C1 segment of cervical spinal cord (tissue), 14 donors: ENCODE measurements at regions not wholly inside any gene's neighbourhood (a gene's known extent, or its start where the extent isn't known, plus 50 kb on each side); places are given as distances from the start of the nearest gene placed in this dataset.
"Not testable (repeated sequence)": the region's sequence is repeated elsewhere in the genome, so short reads cannot be mapped to it uniquely, and the experiment has no call there.

Experiments used
- DNase-seq, 14 donors: peaks; one replicate each; lab custom pipeline; 2025; lab: John Stamatoyannopoulos, UW

- peak in 1 of 14 donors; percentile 30 for DNase-seq
These were observed 87.9 kb upstream of the MSTN start for GRCh38 chr2:190150413-190150812.

- peak in 1 of 14 donors; percentile 30 for DNase-seq
These were observed 87.4 kb upstream of the MSTN start for GRCh38 chr2:190149908-190150307.

GRCh38 chr2:190149200-190149599 lies 86.7 kb upstream of the MSTN start:
- DNase-seq, result no peak

DNA sequence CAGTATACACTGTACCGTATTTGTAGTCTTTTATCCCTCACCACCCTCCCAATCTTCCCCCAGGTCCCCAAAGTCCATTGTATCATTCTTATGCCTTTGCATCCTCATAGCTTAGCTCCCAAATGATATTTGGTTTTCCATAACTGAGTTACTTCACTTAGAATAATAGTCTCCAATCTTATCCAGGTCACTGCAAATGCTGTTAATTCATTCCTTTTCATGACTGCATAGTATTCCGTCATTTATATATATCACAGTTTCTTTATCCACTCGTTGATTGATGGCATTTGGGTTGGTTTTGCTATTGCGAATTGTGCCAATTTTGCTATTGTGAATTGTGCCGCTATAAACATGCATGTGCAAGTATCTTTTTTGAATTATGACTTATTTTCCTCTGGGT lies 83.6 kb upstream of the MSTN start:
- not testable (repeated sequence) for DNase-seq

DNA sequence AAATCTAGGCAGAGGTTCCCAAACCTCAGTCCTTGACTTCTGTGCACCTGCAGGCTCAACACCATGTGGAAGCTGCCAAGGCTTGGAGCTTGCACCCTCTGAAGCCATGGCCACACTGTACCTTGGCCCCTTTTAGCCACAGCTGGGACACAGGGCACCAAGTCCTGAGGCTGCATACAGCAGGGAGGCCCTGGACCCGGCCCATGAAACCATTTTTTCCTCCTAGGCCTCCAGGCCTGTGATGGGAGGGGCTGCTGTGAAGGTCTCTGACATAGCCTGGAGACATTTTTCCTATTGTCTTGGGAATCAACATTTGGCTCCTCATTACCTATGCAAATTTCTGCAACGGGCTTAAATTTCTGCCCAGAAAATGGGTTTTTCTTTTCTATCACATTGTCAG lies 77.9 kb upstream of the MSTN start:
- not testable (repeated sequence) for DNase-seq

DNA sequence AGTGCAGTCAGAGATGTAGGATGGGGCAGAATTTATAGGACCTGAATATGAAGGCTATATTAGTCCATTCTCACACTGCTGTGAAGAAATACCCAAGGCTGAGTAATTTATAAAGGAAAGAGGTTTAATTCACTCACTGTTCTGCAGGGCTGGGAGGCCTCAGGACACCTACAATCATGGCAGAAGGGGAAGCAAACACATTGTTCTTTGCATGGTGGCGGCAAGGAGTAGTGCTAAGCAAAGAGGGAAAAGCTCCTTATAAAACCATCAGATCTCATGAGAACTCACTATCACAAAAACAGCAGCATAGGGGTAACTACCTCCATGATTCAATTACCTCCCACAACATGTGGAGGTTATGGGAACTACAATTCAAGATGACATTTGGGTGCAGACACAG lies 76.8 kb upstream of the MSTN start:
- no peak for DNase-seq

GRCh38 chr2:190138032-190138431 lies 75.5 kb upstream of the MSTN start:
- DNase-seq, result no peak

- DNase-seq, result no peak
These were observed 75.0 kb upstream of the MSTN start for GRCh38 chr2:190137561-190137960.

GRCh38 chr2:190136825-190137224 lies 74.3 kb upstream of the MSTN start:
- no peak for DNase-seq

- no peak for DNase-seq
These were observed 73.7 kb upstream of the MSTN start for GRCh38 chr2:190136259-190136658.

DNA sequence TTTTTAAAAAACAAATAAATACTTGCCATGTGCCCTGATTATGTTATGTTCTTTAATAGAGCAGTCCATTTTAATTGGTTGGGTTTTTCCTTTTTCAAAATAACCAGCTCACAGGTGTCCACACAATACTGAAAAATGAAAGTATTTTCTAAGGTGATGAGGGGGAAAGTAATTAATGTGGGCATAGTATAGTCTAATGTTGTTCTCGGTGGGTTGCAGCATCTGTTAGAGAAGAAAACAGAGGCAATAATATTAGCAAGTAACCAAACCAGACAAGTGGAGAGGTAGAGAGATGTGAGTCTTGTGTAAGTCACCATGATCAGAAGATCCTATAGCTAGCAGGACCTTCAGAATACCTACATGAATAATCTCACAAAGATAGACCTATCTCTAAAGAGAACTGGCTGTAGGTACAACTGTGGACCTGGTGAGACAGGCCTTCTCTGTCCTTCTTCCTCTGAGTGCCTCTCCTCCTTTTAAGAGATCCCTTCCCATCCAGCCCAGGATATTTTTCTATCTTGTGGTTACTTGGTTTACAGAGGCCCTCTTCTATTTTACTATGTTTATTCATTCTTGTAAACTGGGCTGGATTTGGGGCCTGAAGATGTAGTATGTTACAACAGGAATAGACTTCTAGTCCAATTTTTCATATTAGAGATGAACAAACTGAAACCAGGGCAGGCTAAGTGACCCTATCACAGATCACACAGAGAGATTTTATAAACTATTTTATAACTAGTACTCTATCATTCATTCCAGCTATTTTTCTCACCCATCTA lies 67.1 kb upstream of the MSTN start:
- DNase-seq, result no peak

DNA sequence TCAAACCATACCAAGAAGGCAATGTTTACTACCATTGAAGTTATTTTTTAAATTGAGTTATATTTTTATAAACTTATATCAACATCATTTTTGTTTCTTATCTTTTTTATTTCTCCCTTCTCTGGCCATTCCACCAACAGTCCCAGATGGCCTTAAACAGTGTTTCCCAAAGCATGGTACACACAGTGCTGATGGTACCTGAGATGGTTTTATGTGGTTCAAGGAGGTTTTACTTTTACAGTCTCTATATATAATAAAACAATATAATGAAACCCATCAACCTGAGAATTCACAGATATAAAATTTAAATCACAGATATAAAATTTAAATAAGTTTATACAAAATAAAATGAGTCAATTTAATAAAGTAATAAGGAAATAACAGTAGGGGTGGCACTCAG lies 65.1 kb upstream of the MSTN start:
- no peak for DNase-seq

GRCh38 chr2:190126798-190127197 lies 64.3 kb upstream of the MSTN start:
- DNase-seq, result no peak

DNA sequence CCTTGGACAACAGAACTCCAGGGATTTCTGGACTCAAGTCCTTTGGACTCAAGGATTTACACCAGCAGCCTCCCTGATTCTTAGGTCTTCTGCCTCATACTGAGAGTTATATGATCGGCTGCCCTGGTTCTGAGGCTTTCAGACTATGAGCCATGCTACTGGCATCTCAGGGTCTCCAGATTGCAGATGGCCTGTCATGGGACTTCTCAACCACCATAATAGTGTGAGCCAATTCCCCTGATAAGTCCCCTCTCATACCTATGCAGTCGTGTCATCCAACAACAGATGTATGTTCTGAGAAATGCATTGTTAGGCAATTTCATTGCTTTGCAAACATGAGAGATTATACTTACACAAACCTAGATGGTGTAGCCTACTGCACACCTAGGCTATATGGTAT lies 61.4 kb upstream of the MSTN start:
- DNase-seq, result no peak

GRCh38 chr2:190121971-190122370 lies 59.4 kb upstream of the MSTN start:
- peak in 2 of 14 donors; percentile 5 to 16 for DNase-seq

GRCh38 chr2:190121305-190121704 lies 58.8 kb upstream of the MSTN start:
- no peak for DNase-seq

- peak in 1 of 14 donors; percentile 9 for DNase-seq
These were observed 57.5 kb upstream of the MSTN start for GRCh38 chr2:190119923-190120590.

- DNase-seq, result peak in 9 of 14 donors; percentile 6 to 52 (median 15)
These were observed 56.7 kb upstream of the MSTN start for GRCh38 chr2:190119257-190119656.

DNA sequence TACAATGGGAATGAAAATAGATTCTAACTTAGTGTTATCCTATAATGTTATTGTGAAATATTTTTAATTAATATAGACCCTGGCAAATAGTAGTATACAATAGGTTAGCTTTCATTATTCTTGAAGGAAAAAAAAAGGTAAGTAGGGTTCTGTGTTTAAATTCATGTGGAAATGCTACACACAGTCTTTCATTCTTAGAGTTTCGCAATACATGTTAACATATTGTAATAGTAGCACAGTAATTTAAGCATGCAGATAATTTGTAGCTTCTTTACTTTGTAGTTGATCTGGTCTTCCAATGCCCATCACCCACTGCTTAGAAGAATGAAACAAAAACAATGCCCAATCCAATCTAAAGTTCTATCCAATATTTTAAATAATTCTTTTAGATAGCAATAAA lies 54.8 kb upstream of the MSTN start:
- no peak for DNase-seq

DNA sequence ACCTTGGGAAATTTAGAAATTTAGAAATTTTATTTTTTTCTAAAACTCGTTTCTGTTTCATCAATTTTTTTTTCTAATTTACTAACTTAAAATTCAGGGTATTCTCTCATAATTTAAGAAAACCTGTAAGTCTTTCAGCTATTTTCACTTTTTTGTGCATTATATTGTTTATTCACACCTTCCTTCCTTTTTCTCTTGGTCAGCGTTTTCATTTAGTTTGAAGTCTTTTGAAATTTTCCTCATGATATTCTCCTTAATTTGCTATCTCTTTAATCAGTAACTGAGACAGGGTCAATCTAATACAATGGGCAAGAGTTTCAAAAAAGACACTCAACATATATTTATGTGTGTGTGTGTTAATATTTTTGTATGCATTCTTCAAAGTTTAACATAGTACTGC lies 50.5 kb upstream of the MSTN start:
- DNase-seq, result no peak
